GM12891 (cell line): ENCODE measurements at regions not wholly inside any gene's neighbourhood (a gene's known extent, or its start where the extent isn't known, plus 50 kb on each side); places are given as distances from the start of the nearest gene placed in this dataset.

Experiments used
- POLR2A ChIP-seq: IDR thresholded peaks from 2 replicates; pipeline ENCODE4 v1.6.1; 2011; ENCODE audit warnings: low read depth, low read length, control low read depth
- POU2F2 ChIP-seq: IDR thresholded peaks from 2 replicates; pipeline ENCODE4 v1.6.1; 2011; ENCODE audit warnings: low read depth, mild to moderate bottlenecking, control low read depth, low read length, moderate library complexity

DNA sequence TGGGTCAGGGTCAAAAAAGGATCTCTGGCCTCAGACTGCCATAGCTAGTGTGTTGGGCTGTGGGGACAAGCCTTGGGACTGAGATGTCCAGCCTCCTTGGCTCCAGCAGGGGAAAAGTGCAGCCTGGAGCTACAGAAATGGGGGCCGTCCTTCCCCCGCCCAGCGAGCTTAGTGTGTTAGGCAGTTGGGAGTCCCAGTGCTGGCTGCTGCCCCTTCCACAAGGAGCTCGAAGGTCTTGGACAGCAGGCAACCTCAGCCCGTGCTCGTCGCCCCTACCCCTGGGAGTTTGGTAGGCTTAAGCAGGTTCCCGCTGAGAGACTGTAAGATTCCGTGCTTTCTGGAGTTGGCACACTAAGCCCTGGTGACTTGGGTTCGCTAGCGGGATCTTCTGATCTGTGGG is 293.0 kb upstream of the CDH12 start:
- TF ChIP-seq POU2F2 (no peak), POLR2A (no peak)
